ENCODE measurements at regions not wholly inside any gene's neighbourhood (a gene's known extent, or its start where the extent isn't known, plus 50 kb on each side); places are given as distances from the start of the nearest gene placed in this dataset.

GRCh38 chr12:124167141-124167540 lies 127.8 kb upstream of the RFLNA start:
- no peak overlapping the region for H3K27ac Mint-ChIP-seq
- DNase-seq (no peak), ATAC-seq (ENCODE audit: low read depth) (no peak)
- H3K27me3 ChIP-seq (replicated peaks in 1 of 4; ENCODE audit: control extremely low read depth in 1 of 4, control insufficient read depth in 3 of 4, insufficient read depth in 4 of 4, low read length in 3 of 4) = no peaks in the 10 kb centered on the region
- H3K4me1 ChIP-seq (ENCODE audit: control insufficient read depth in 2 of 2, insufficient read depth in 2 of 2, low read length in 2 of 2) = no peaks in the 10 kb centered on the region
- peaks cover 0 to 17% (median 3%) of the 10 kb centered on the region in 3 donors for H3K9me3 ChIP-seq (ENCODE audit: control extremely low read depth in 1 of 3, control insufficient read depth in 2 of 3, insufficient read depth in 1 of 3, low read length in 2 of 3)
- TF ChIP-seq, protein P1, sequence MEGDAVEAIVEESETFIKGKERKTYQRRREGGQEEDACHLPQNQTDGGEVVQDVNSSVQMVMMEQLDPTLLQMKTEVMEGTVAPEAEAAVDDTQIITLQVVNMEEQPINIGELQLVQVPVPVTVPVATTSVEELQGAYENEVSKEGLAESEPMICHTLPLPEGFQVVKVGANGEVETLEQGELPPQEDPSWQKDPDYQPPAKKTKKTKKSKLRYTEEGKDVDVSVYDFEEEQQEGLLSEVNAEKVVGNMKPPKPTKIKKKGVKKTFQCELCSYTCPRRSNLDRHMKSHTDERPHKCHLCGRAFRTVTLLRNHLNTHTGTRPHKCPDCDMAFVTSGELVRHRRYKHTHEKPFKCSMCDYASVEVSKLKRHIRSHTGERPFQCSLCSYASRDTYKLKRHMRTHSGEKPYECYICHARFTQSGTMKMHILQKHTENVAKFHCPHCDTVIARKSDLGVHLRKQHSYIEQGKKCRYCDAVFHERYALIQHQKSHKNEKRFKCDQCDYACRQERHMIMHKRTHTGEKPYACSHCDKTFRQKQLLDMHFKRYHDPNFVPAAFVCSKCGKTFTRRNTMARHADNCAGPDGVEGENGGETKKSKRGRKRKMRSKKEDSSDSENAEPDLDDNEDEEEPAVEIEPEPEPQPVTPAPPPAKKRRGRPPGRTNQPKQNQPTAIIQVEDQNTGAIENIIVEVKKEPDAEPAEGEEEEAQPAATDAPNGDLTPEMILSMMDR (IDR thresholded peaks at IDR 0.05) = no peak
- TF ChIP-seq EZH2 (IDR thresholded peaks at IDR 0.05; ENCODE audit: borderline replicate concordance, insufficient read depth, low read depth, low read length, poor library complexity, severe bottlenecking) = no peak
- H4K20me1 ChIP-seq (ENCODE audit: control insufficient read depth, insufficient read depth, low read length, poor library complexity, severe bottlenecking) = no peaks in the 10 kb centered on the region
- no peak overlapping the region for H3K9ac ChIP-seq (ENCODE audit: low read length)
- H3K4me2 ChIP-seq (replicated peaks; ENCODE audit: low read depth, low read length, poor library complexity, severe bottlenecking) = no peak overlapping the region
- H3K79me2 ChIP-seq (ENCODE audit: control insufficient read depth, insufficient read depth, low read length) = no peaks in the 10 kb centered on the region
- no peak overlapping the region for H3K4me3 Mint-ChIP-seq
- intact Hi-C loops (cut with micrococcal nuclease) = no loop called here
- H3K27me3 Mint-ChIP-seq = peaks cover 3% of the 10 kb centered on the region
- H3K9me3 Mint-ChIP-seq (ENCODE audit: insufficient read depth) = peaks cover 7% of the 10 kb centered on the region
- no peak overlapping the region for H3K4me3 ChIP-seq (ENCODE audit: control extremely low read depth in 1 of 5, extremely low read depth in 1 of 5, insufficient read depth in 1 of 5, low read depth in 2 of 5, low read length in 4 of 5)
- ChIA-PET POLR2A (no interaction called here), CTCF (no interaction called here)
- no peaks in the 10 kb centered on the region for H3K36me3 ChIP-seq (replicated peaks in 1 of 2; ENCODE audit: control extremely low read depth in 1 of 2, control insufficient read depth in 1 of 2, extremely low read depth in 1 of 2, insufficient read depth in 2 of 2, low read length in 1 of 2)
- 94% methylated on average over 21 of the region's 21 CpGs for WGBS (ENCODE audit: insufficient coverage)
- H3K4me1 Mint-ChIP-seq = no peaks in the 10 kb centered on the region
- no peak overlapping the region for H2AFZ ChIP-seq (ENCODE audit: insufficient read depth, low read depth, low read length, poor library complexity, severe bottlenecking)
- no peak overlapping the region for H3K27ac ChIP-seq (ENCODE audit: low read length in 2 of 2)

DNA sequence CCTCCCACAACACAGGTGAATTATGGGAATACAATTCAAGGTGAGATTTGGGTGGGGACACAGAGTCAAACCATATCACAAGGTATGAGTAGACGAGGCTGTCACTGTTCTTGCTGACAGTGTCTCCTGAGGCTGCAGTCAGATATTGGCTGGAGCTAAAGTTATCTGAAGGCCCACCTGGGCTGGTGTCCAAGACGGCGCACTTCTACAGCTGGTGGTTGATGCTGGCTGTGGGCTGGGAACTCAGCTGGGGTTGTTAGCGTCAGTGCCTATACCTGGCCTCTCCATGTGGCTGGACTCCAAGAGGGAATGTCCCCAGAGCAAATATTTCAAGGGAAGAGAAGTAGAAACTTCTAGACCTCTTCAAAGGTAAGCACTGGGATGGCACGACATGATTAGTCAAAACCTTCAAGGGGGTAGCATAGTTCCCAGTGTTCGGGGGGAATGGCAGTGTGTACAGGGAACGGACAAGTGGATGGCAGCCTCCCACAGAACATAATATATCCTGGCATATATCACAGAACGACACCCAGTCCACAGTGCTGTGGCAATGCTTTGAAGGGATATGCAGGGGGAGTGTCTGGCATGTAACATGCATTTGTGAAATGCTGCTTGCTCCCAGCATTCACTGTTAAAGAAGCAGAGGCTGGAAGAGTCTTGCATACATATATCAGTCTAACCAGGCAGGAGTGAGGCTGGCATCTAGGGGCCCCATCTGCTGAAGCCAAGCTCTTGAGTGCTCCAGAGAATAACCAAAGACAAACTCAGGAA lies 126.7 kb upstream of the RFLNA start:
- Mint-ChIP-seq H3K27me3 (peaks cover 4% of the 10 kb centered on the region), H3K4me3 (no peak overlapping the region), H3K9me3 (ENCODE audit: insufficient read depth) (peaks cover 7% of the 10 kb centered on the region), H3K4me1 (no peaks in the 10 kb centered on the region), H3K27ac (no peak overlapping the region)
- no peak overlapping the region for H3K27ac ChIP-seq (ENCODE audit: low read length in 2 of 2)
- no peak overlapping the region for H3K4me3 ChIP-seq (ENCODE audit: control extremely low read depth in 1 of 5, extremely low read depth in 1 of 5, insufficient read depth in 1 of 5, low read depth in 2 of 5, low read length in 4 of 5)
- WGBS (ENCODE audit: insufficient coverage) = 93% methylated on average over 3 of the region's 8 CpGs
- H3K4me1 ChIP-seq (ENCODE audit: control insufficient read depth in 2 of 2, insufficient read depth in 2 of 2, low read length in 2 of 2) = no peaks in the 10 kb centered on the region
- peaks cover 0 to 17% (median 3%) of the 10 kb centered on the region in 3 donors for H3K9me3 ChIP-seq (ENCODE audit: control extremely low read depth in 1 of 3, control insufficient read depth in 2 of 3, insufficient read depth in 1 of 3, low read length in 2 of 3)
- no peak overlapping the region for H3K9ac ChIP-seq (ENCODE audit: low read length)
- H4K20me1 ChIP-seq (ENCODE audit: control insufficient read depth, insufficient read depth, low read length, poor library complexity, severe bottlenecking) = no peaks in the 10 kb centered on the region
- H3K27me3 ChIP-seq (replicated peaks in 1 of 4; ENCODE audit: control extremely low read depth in 1 of 4, control insufficient read depth in 3 of 4, insufficient read depth in 4 of 4, low read length in 3 of 4) = peaks cover 0 to 4% (median 0%) of the 10 kb centered on the region in 4 experiments
- ChIA-PET CTCF (no interaction called here), POLR2A (no interaction called here)
- TF ChIP-seq EZH2 (IDR thresholded peaks at IDR 0.05; ENCODE audit: borderline replicate concordance, insufficient read depth, low read depth, low read length, poor library complexity, severe bottlenecking) = no peak
- H3K4me2 ChIP-seq (replicated peaks; ENCODE audit: low read depth, low read length, poor library complexity, severe bottlenecking) = no peak overlapping the region
- H3K79me2 ChIP-seq (ENCODE audit: control insufficient read depth, insufficient read depth, low read length) = no peaks in the 10 kb centered on the region
- H3K36me3 ChIP-seq (replicated peaks in 1 of 2; ENCODE audit: control extremely low read depth in 1 of 2, control insufficient read depth in 1 of 2, extremely low read depth in 1 of 2, insufficient read depth in 2 of 2, low read length in 1 of 2) = no peaks in the 10 kb centered on the region
- intact Hi-C loops (cut with micrococcal nuclease) = no loop called here
- DNase-seq (no peak), ATAC-seq (ENCODE audit: low read depth) (no peak)
- no peak overlapping the region for H2AFZ ChIP-seq (ENCODE audit: insufficient read depth, low read depth, low read length, poor library complexity, severe bottlenecking)

Measured in B cell (primary cell).